Pancreas (tissue), 10 donors: ENCODE measurements at regions not wholly inside any gene's neighbourhood (a gene's known extent, or its start where the extent isn't known, plus 50 kb on each side); places are given as distances from the start of the nearest gene placed in this dataset.

Source experiments
- ATAC-seq, 4 donors: fragments of 200-7000 bp; cut with Tn5 transposase; one replicate each; pipeline versions ENCODE4 v1.8.0 to v1.9.1; 2020; ENCODE audit warnings: mild to moderate bottlenecking in 4 of 4, moderate library complexity in 4 of 4
- DNase-seq, 6 donors: peaks; one replicate each; pipeline ENCODE4 v3.0.0-alpha.2; 2020
- FAIRE-seq: peaks from 2 replicates; lab custom pipeline; 2012; peaks lifted over from hg19 to GRCh38; lab: Jason Lieb, UNC
- H3K27ac ChIP-seq, 4 donors: fragments of 200-600 bp; sonication (generic); 1 replicate in 3 of 4; 2 replicates in 1 of 4; pipeline versions ENCODE4 v1.5.0 to v1.8.0; 2020
- H3K27me3 ChIP-seq, 4 donors: fragments of 200-600 bp; one replicate each; pipeline ENCODE4 v1.8.0; 2021
- H3K36me3 ChIP-seq, 3 donors: fragments of 200-600 bp; sonication (generic) in 1 of 3; one replicate each; pipeline versions ENCODE4 v1.5.0 to v1.8.0; 2020 to 2021
- H3K4me1 ChIP-seq, 3 donors: fragments of 200-600 bp; one replicate each; pipeline ENCODE4 v1.8.0; 2021
- H3K4me3 ChIP-seq, 4 donors: fragments of 200-600 bp; sonication (generic) in 2 of 4; one replicate each; pipeline versions ENCODE4 v1.5.0 to v1.8.0; 2020 to 2021
- H3K9me3 ChIP-seq, 4 donors: fragments of 200-600 bp; one replicate each; pipeline ENCODE4 v1.8.0; 2021
- CTCF ChIP-seq, 4 donors: fragments of 200-600 bp; sonication (generic) in 3 of 4; IDR thresholded peaks; one replicate each; pipeline versions ENCODE4 v1.5.0 to v1.8.0; 2021; ENCODE audit warnings: antibody characterized with exemption in 4 of 4
- WGBS, 2 donors: extraction: QIAGEN DNeasy Blood & Tissue Kit; methylation state at CpG; one replicate each; pipeline ENCODE4 v1.1.7; 2013; 5-methylcytosine and 5-hydroxymethylcytosine counted together
- intact Hi-C, 3 donors: fragments of 100-400 bp; cut with DNase I; formaldehyde crosslinking; loops; one replicate each; pipeline versions ENCODE4 v1.11.1 to v1.14.2; 2022
- donor health status: healthy with polysubstance abuse.
- donor health status: DM: no; HTN: no; CAD: no; lungs with moderate emphysema.
- donor health status: DM: no; HTN: no; CAD: no.
- donor health status: control.
- donor health status: control.
- donor health status: Bipolar disorder and iron deficiency.
- donor health status: DM: yes; HTN: yes; CAD: no.
- donor health status: DM: no; HTN: no; CAD: no.
- donor health status: DM: no; HTN: no; CAD: no.
- donor health status: DM: yes; HTN: yes; CAD: no.

DNA sequence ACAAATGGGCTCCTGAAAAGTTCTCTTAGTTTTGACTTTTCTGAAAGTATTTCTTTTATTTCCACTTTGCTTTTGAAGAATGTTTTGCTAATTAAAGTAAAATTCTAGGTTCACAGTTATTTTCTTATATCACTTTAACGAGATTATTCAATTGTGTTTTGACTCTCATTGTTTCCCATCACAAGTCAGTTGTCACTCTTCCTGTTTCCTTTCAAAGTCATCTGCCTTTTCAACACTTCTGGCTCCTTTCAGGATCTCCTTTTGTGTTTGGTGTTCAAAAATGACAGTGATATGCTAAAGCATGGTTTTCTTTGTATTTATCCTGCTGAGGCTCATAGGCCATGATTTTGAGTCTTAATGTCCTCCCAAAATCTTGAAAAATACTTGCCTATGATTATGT, 235.4 kb upstream of the TAS2R1 start:
- DNase-seq, result no peak
- Histone ChIP-seq H3K27me3 (no peaks in the 10 kb centered on the region), H3K36me3 (no peaks in the 10 kb centered on the region), H3K4me3 (no peak overlapping the region), H3K9me3 (no peaks in the 10 kb centered on the region), H3K4me1 (no peaks in the 10 kb centered on the region), H3K27ac (no peak overlapping the region)
- no peak for FAIRE-seq
- intact Hi-C loops, result no loop called here
- TF ChIP-seq CTCF (IDR thresholded peaks at IDR 0.05), result no peak
- ATAC-seq, result no peak
- 70 to 79% methylated on average over 1 of the region's 1 CpG for WGBS, 2 donors

DNA sequence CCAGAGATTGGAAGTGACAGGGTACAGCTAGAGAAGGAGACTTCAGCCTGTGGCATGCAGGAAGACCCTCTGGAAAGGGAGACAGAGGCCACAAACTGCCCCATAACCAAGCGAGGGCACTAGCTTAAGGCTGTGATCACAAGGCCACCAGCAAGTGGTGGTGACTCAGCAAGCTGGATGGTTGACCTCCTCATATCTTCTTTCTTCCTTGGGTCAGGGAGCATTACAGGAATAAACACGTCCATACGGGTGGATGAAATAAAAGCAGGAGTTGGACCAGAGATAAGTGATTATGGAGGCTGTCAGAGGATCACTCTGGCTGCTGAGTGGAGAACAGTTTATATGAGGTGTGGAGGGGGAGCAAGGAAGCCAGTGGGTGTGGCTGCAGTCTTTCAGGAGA, 234.6 kb upstream of the TAS2R1 start:
- no peak for ATAC-seq
- H3K9me3 ChIP-seq, result no peaks in the 10 kb centered on the region
- no peak for TF ChIP-seq CTCF (IDR thresholded peaks at IDR 0.05)
- peaks cover 0 to 2% (median 0%) of the 10 kb centered on the region in 3 donors for H3K4me1 ChIP-seq
- WGBS, 2 donors, result 39 to 78% methylated on average over 3 of the region's 3 CpGs
- no peak overlapping the region for H3K4me3 ChIP-seq
- DNase-seq, result no peak
- H3K36me3 ChIP-seq, result no peaks in the 10 kb centered on the region
- FAIRE-seq, result no peak
- no peaks in the 10 kb centered on the region for H3K27me3 ChIP-seq
- intact Hi-C loops, result no loop called here
- no peak overlapping the region for H3K27ac ChIP-seq

GRCh38 chr5:9863486-9863885, 233.3 kb upstream of the TAS2R1 start:
- H3K27me3 ChIP-seq, result no peaks in the 10 kb centered on the region

DNA sequence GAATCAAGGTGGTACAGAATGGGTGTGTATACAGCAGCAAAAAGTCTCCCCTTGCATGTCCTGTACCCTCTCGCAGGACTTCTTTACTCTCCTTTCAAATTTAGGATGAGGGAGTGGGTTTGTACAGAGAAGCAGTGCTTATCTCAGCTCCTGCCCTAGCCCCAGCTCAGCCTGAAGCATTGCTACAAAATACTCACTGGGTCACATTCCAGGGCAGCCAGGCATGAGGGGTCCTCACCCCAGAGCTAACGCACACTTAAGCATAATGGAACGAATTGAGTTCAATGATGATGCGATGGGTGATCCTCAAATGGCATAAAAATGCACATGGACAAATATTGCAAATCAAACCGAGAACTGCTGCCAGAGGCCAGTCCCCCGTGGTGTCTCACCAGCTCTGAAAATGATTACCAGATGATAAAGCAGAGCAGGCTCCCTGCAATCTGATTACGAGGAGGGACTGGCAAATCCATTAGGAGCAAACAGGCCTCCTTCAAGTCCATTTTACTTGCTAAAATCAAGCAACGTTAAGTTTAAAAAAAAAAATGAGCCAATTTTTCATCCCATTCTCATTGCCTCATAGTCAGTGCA, 231.6 kb upstream of the TAS2R1 start:
- DNase-seq (no peak), FAIRE-seq (no peak)
- no peak for TF ChIP-seq CTCF (IDR thresholded peaks at IDR 0.05)

More at GRCh38 chr5:9863486-9863885, 233.3 kb upstream of the TAS2R1 start:
- intact Hi-C loops, result no loop called here
- Histone ChIP-seq H3K4me1 (peaks cover 0 to 8% (median 0%) of the 10 kb centered on the region in 3 donors), H3K36me3 (no peaks in the 10 kb centered on the region), H3K4me3 (no peak overlapping the region), H3K27ac (no peak overlapping the region), H3K9me3 (no peaks in the 10 kb centered on the region)
- no peak for TF ChIP-seq CTCF (IDR thresholded peaks at IDR 0.05)
- WGBS, 2 donors, result 82 to 86% methylated on average over 6 of the region's 6 CpGs
- DNase-seq, result no peak
- no peak for ATAC-seq
- FAIRE-seq, result no peak

GRCh38 chr5:9859808-9860207, 229.7 kb upstream of the TAS2R1 start:
- no peaks in the 10 kb centered on the region for H3K36me3 ChIP-seq
- ATAC-seq (peak in 1 of 4 donors; percentile 33), FAIRE-seq (no peak), DNase-seq (no peak)
- H3K4me3 ChIP-seq, result no peak overlapping the region
- H3K4me1 ChIP-seq, result peaks cover 0 to 8% (median 0%) of the 10 kb centered on the region in 3 donors
- intact Hi-C loops, result no loop called here
- 11 to 13% methylated on average over 1 of the region's 1 CpG for WGBS, 2 donors
- TF ChIP-seq CTCF (IDR thresholded peaks at IDR 0.05), result no peak
- H3K27ac ChIP-seq, result no peak overlapping the region
- H3K27me3 ChIP-seq, result no peaks in the 10 kb centered on the region
- H3K9me3 ChIP-seq, result no peaks in the 10 kb centered on the region

More for the DNA sequence above, 231.6 kb upstream of the TAS2R1 start:
- Histone ChIP-seq H3K4me1 (peaks cover 0 to 8% (median 0%) of the 10 kb centered on the region in 3 donors), H3K27me3 (no peaks in the 10 kb centered on the region), H3K4me3 (no peak overlapping the region), H3K9me3 (no peaks in the 10 kb centered on the region), H3K36me3 (no peaks in the 10 kb centered on the region), H3K27ac (no peak overlapping the region)
- intact Hi-C loops, result no loop called here
- WGBS, 2 donors, result 58 to 66% methylated on average over 8 of the region's 8 CpGs
- ATAC-seq, result no peak
